ENCODE measurements at regions not wholly inside any gene's neighbourhood (a gene's known extent, or its start where the extent isn't known, plus 50 kb on each side); places are given as distances from the start of the nearest gene placed in this dataset.
A peak's percentile ranks its signal among the peaks of the same experiment; 100 is the strongest.

GRCh38 chr6:26199773-26200764, 112.8 kb downstream of the HFE start:
- DNase-seq (ENCODE audit: low spot score): peak; percentile 50
- H3K36me3 Mint-ChIP-seq (ENCODE audit: low read depth, unreplicated experiment): peaks cover 3% of the 10 kb centered on the region
- peak overlapping the region; percentile 96 for H3K27ac Mint-ChIP-seq (ENCODE audit: unreplicated experiment)
- no peaks in the 10 kb centered on the region for H3K9me3 Mint-ChIP-seq (ENCODE audit: unreplicated experiment)
- TF ChIP-seq CTCF (IDR thresholded peaks at IDR 0.05; ENCODE audit: unreplicated experiment): no peak
- H3K27me3 Mint-ChIP-seq (ENCODE audit: unreplicated experiment): peaks cover 15% of the 10 kb centered on the region
- peak overlapping the region; percentile 96 for H3K4me3 Mint-ChIP-seq (ENCODE audit: unreplicated experiment)
- H3K4me1 Mint-ChIP-seq (ENCODE audit: unreplicated experiment): peaks cover 29% of the 10 kb centered on the region

- DNase-seq (ENCODE audit: low spot score): no peak
- Mint-ChIP-seq H3K27ac (ENCODE audit: unreplicated experiment) (peak overlapping the region; percentile 67), H3K9me3 (ENCODE audit: unreplicated experiment) (no peaks in the 10 kb centered on the region), H3K4me3 (ENCODE audit: unreplicated experiment) (no peak overlapping the region), H3K36me3 (ENCODE audit: low read depth, unreplicated experiment) (peaks cover 3% of the 10 kb centered on the region), H3K27me3 (ENCODE audit: unreplicated experiment) (peaks cover 11% of the 10 kb centered on the region), H3K4me1 (ENCODE audit: unreplicated experiment) (peaks cover 22% of the 10 kb centered on the region)
- no peak for TF ChIP-seq CTCF (IDR thresholded peaks at IDR 0.05; ENCODE audit: unreplicated experiment)
Measured at GRCh38 chr6:26200918-26201721, 113.9 kb downstream of the HFE start.

GRCh38 chr6:26202201-26202611, 115.0 kb downstream of the HFE start:
- Mint-ChIP-seq H3K27ac (ENCODE audit: unreplicated experiment) (peak overlapping the region; percentile 67), H3K4me1 (ENCODE audit: unreplicated experiment) (peaks cover 18% of the 10 kb centered on the region), H3K36me3 (ENCODE audit: low read depth, unreplicated experiment) (peaks cover 3% of the 10 kb centered on the region), H3K9me3 (ENCODE audit: unreplicated experiment) (no peaks in the 10 kb centered on the region), H3K4me3 (ENCODE audit: unreplicated experiment) (no peak overlapping the region), H3K27me3 (ENCODE audit: unreplicated experiment) (peaks cover 11% of the 10 kb centered on the region)
- TF ChIP-seq CTCF (IDR thresholded peaks at IDR 0.05; ENCODE audit: unreplicated experiment): no peak
- DNase-seq (ENCODE audit: low spot score): no peak

- no peak for TF ChIP-seq CTCF (IDR thresholded peaks at IDR 0.05; ENCODE audit: unreplicated experiment)
- no peaks in the 10 kb centered on the region for H3K9me3 Mint-ChIP-seq (ENCODE audit: unreplicated experiment)
- DNase-seq (ENCODE audit: low spot score): no peak
- H3K36me3 Mint-ChIP-seq (ENCODE audit: low read depth, unreplicated experiment): peaks cover 3% of the 10 kb centered on the region
- H3K4me1 Mint-ChIP-seq (ENCODE audit: unreplicated experiment): peaks cover 16% of the 10 kb centered on the region
- H3K4me3 Mint-ChIP-seq (ENCODE audit: unreplicated experiment): peak overlapping the region; percentile 82
- peaks cover 11% of the 10 kb centered on the region for H3K27me3 Mint-ChIP-seq (ENCODE audit: unreplicated experiment)
- no peak overlapping the region for H3K27ac Mint-ChIP-seq (ENCODE audit: unreplicated experiment)
Measured at GRCh38 chr6:26202811-26203583, 115.8 kb downstream of the HFE start.
